ENCODE measurements at regions not wholly inside any gene's neighbourhood (a gene's known extent, or its start where the extent isn't known, plus 50 kb on each side); places are given as distances from the start of the nearest gene placed in this dataset.

DNA sequence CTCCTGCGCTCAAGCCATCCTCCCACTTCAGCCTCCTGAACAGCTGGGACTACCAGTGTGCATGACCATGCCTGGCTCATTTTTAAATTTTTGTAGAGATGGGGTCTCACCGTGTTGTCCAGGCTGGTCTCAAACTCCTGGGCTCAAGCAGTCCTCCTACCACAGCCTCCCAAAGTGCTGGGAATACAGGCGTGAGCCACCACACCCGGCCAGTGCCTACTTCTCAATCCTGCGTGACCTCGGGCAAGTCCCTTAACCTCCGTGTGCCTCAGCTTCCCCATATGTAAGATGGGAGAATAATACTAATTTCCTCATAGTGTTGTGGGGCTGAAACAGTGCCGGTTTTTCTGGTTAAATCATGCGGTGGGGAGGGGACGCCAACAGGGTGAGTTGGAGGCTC lies 143.5 kb upstream of the CIBAR2 start:
- in situ Hi-C loops (cut with MboI; ENCODE audit: low pct_unique_long_range_greater_than_20kb, low sequenced_read_pairs, unreplicated experiment) = no loop called here
- TF ChIP-seq, protein P1, sequence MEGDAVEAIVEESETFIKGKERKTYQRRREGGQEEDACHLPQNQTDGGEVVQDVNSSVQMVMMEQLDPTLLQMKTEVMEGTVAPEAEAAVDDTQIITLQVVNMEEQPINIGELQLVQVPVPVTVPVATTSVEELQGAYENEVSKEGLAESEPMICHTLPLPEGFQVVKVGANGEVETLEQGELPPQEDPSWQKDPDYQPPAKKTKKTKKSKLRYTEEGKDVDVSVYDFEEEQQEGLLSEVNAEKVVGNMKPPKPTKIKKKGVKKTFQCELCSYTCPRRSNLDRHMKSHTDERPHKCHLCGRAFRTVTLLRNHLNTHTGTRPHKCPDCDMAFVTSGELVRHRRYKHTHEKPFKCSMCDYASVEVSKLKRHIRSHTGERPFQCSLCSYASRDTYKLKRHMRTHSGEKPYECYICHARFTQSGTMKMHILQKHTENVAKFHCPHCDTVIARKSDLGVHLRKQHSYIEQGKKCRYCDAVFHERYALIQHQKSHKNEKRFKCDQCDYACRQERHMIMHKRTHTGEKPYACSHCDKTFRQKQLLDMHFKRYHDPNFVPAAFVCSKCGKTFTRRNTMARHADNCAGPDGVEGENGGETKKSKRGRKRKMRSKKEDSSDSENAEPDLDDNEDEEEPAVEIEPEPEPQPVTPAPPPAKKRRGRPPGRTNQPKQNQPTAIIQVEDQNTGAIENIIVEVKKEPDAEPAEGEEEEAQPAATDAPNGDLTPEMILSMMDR (IDR thresholded peaks at IDR 0.05; ENCODE audit: extremely low read depth, insufficient read depth, missing control alignments) = no peak
- no peak for DNase-seq (ENCODE audit: low spot score)

DNA sequence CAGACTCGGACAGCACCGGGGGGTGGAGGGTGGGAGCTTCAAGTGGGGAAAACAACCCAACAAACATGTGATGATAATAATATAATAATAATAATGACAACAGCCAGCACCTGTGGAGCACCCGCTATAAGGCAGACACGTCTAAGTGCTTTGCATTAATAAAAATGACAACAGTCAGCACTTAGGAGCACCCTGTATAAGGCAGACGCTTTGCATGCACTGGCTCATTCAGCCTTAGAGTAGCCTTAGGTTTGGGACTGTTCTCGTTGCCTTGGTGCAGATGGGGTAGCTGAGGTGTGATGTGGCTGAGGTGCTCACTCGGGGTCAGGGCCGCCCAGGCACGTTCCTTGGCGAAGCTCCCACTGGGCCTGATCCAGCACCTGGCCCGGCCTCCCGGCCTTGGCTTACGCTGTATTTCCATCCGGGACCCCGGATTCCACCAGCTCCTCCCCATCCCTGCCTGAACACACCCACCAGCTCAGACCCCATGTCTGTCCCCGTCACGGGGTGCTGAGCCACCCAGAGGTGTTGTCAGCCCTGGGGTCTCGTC lies 144.0 kb upstream of the CIBAR2 start:
- TF ChIP-seq, protein P1 (IDR thresholded peaks at IDR 0.05; ENCODE audit: extremely low read depth, insufficient read depth, missing control alignments) = no peak
- DNase-seq (ENCODE audit: low spot score) = no peak
- in situ Hi-C loops (cut with MboI; ENCODE audit: low pct_unique_long_range_greater_than_20kb, low sequenced_read_pairs, unreplicated experiment) = no loop called here

DNA sequence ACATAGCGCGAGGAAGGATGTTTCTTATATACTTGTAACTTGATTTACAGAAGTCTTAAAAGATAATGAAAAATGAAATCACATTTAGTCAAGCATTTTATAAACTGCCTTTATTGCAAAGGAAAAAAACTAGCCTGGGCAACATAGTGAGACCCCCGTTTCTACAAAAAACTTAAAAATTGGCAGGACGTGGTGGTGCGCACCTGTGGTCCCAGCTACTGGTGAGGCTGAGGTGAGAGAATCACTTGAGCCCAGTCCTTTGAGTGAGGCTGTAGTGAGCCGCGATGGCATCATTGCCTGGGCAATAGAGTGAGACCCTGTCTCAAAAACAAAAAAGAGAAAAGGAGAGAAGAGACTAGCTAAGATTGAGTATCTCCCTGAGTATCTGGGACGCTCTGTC lies 145.2 kb upstream of the CIBAR2 start:
- no peak for DNase-seq (ENCODE audit: low spot score)
- in situ Hi-C loops (cut with MboI; ENCODE audit: low pct_unique_long_range_greater_than_20kb, low sequenced_read_pairs, unreplicated experiment) = no loop called here
- TF ChIP-seq, protein P1 (IDR thresholded peaks at IDR 0.05; ENCODE audit: extremely low read depth, insufficient read depth, missing control alignments) = no peak

DNA sequence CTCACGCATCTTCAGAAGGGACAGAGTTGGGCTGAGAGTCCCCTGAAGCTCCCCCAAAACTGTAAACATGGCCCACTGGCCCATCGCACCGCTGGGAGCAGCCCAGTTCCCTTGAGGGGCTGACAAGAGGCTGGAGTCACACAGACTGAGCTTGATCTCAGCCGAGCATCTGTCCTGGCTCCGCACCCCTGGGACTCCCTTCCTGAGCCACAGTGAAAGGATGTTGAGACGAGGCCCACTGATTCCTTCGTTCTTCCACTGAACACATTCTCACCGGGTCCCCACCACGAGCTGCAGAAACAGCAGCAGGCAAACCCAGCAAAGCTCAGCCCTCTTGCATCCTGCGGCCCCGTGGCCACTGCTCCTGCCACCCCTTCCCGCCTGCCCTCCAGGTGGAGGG lies 145.9 kb upstream of the CIBAR2 start:
- in situ Hi-C loops (cut with MboI; ENCODE audit: low pct_unique_long_range_greater_than_20kb, low sequenced_read_pairs, unreplicated experiment) = no loop called here
- TF ChIP-seq, protein P1 (IDR thresholded peaks at IDR 0.05; ENCODE audit: extremely low read depth, insufficient read depth, missing control alignments) = no peak

DNA sequence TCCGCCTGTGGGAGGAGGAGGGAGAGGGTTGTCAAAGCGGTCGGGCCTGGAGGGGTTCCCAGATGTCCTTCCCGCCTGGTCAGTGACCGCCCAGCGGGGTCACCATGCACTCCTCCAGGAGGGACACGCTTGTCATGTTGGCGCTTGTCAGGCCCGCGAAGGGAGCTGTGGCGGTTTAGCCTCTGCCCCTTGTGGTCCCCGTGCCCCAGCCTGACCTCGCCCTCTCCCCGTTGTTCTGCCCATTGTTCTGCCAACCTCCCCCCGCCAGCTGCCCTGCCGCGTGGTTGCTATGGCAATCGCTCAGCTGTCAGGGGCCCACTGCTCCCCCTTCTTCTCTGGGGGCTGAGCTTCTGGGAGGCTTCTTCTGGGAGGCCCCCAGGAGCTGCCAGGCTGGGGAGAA lies 146.4 kb upstream of the CIBAR2 start:
- DNase-seq (ENCODE audit: low spot score) = no peak
- TF ChIP-seq, protein P1 (IDR thresholded peaks at IDR 0.05; ENCODE audit: extremely low read depth, insufficient read depth, missing control alignments) = no peak
- in situ Hi-C loops (cut with MboI; ENCODE audit: low pct_unique_long_range_greater_than_20kb, low sequenced_read_pairs, unreplicated experiment) = no loop called here

More for the DNA sequence above, 145.9 kb upstream of the CIBAR2 start:
- DNase-seq (ENCODE audit: low spot score) = no peak

DNA sequence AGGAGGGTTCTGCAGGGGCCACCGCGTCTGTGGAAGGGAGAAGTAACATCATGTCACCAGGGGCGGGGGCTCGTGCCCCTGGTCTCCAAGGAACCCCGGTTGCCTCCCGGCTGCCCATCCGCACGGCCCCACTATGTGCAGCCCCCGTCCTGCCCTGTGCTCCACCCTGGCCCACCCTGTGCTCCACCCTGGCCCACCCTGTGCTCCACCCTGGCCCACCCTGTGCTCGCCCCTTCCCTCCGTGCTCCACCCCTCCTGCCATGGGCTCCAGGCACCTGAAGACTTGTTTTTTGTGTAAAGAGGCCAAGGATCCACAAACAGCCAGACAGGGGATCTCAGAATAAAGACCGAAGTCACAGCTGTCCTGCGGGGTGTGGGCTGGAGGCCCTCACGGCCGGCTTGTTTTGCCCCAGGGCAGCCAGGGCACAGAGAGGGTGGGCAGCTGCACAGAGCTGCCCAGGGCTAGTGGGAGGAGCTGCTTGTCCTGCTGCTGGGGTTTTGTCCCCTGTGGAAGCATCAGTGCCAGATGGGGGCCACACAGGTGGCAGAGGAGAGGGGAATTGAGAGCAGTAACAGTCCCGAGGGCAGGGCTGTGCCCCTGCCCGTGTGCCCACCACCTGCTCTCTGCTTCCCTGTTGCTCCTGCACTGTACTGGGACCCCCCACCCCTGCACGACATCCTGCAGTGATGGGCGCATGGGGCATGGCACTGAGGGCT lies 147.0 kb upstream of the CIBAR2 start:
- DNase-seq (ENCODE audit: low spot score) = no peak
- in situ Hi-C loops (cut with MboI; ENCODE audit: low pct_unique_long_range_greater_than_20kb, low sequenced_read_pairs, unreplicated experiment) = no loop called here
- TF ChIP-seq, protein P1 (IDR thresholded peaks at IDR 0.05; ENCODE audit: extremely low read depth, insufficient read depth, missing control alignments) = no peak
